Esophagus muscularis mucosa (tissue), 4 donors: ENCODE measurements at regions not wholly inside any gene's neighbourhood (a gene's known extent, or its start where the extent isn't known, plus 50 kb on each side); places are given as distances from the start of the nearest gene placed in this dataset.

ENCODE experiments used
- DNase-seq: peaks from one replicate; pipeline ENCODE4 v3.0.0-alpha.2; 2017; ENCODE audit errors: extremely low spot score
- H3K27ac ChIP-seq, 4 donors: fragments of 200-600 bp; sonication (generic); replicated peaks in 1 of 4; 1 replicate in 3 of 4; 2 replicates in 1 of 4; pipeline ENCODE4 v1.5.1; 2016 to 2019; ENCODE audit warnings: mild to moderate bottlenecking in 1 of 4
- H3K27me3 ChIP-seq, 4 donors: fragments of 200-600 bp; sonication (generic); one replicate each; pipeline versions ENCODE4 v1.5.1 to v1.6.0; 2016 to 2019
- H3K36me3 ChIP-seq, 4 donors: fragments of 200-600 bp; sonication (generic); one replicate each; pipeline ENCODE4 v1.5.1; 2016 to 2019
- H3K4me1 ChIP-seq, 4 donors: fragments of 200-600 bp; sonication (generic); one replicate each; pipeline ENCODE4 v1.5.1; 2016 to 2019
- H3K4me3 ChIP-seq, 4 donors: fragments of 200-600 bp; sonication (generic); 1 replicate in 2 of 4; 2 replicates in 2 of 4; pipeline ENCODE4 v1.5.1; 2016 to 2019; ENCODE audit warnings: mild to moderate bottlenecking in 4 of 4, moderate library complexity in 1 of 4
- H3K9me3 ChIP-seq, 4 donors: fragments of 200-600 bp; sonication (generic); 1 replicate in 3 of 4; 2 replicates in 1 of 4; pipeline ENCODE4 v1.5.1; 2016 to 2019
- EP300 ChIP-seq: sonication (generic); formaldehyde crosslinking; IDR thresholded peaks from one replicate; pipeline ENCODE4 v1.6.1; 2017; ENCODE audit warnings: antibody characterized with exemption
- POLR2A ChIP-seq: fragments of 450-650 bp; IDR thresholded peaks from one replicate; pipeline ENCODE4 v1.6.1; 2017; ENCODE audit warnings: antibody characterized with exemption, moderate library complexity, mild to moderate bottlenecking, low read depth
- POLR2AphosphoS5 ChIP-seq, 2 donors: sonication (generic); formaldehyde crosslinking; IDR thresholded peaks; one replicate each; pipeline ENCODE4 v1.6.1; 2017; ENCODE audit warnings: antibody characterized with exemption in 2 of 2
- WGBS: methylation state at CpG from one replicate; pipeline ENCODE4 v1.1.5; 2018; 5-methylcytosine and 5-hydroxymethylcytosine counted together
- intact Hi-C: fragments of 100-400 bp; cut with DNase I; formaldehyde crosslinking; loops from one replicate; pipeline ENCODE4 v1.15.1; 2023
- TF ChIP-seq, protein P1 (sequence below), 3 experiments: fragments of 200-600 bp in 2 of 3; fragments of 450-650 bp in 1 of 3; sonication (generic) in 2 of 3; IDR thresholded peaks; one replicate each; pipeline ENCODE4 v1.5.1; 2017 to 2019; ENCODE audit warnings: antibody characterized with exemption in 3 of 3, mild to moderate bottlenecking in 2 of 3, moderate library complexity in 1 of 3

DNA sequence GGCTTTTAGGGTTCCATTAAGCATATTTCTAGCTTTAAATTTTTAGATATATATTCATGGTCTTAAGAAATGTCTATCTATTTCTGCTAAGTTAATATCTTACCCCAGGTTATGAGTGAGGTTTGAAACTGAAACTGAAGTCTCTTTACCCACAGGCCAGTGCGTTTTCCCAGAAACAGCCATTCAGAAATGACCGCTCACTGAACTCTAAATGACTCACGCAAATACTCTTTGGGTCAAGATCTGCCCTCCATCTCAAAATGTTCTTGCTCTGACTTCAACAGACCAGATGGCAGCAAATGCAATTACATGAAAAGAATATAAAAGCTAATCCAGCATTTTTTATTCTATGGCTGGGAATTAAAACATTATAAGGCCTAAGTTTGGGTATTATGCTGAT, 315.2 kb downstream of the TDRD15 start:
- 87% methylated on average over 3 of the region's 3 CpGs for WGBS
- no peaks in the 10 kb centered on the region for H3K27me3 ChIP-seq
- H3K27ac ChIP-seq: no peak overlapping the region
- H3K4me1 ChIP-seq: peaks cover 4 to 9% (median 9%) of the 10 kb centered on the region in 4 donors
- no peak for DNase-seq
- no peak for TF ChIP-seq EP300
- TF ChIP-seq POLR2AphosphoS5 (IDR thresholded peaks at IDR 0.05): peak; percentile 16 to 25
- H3K4me3 ChIP-seq: no peak overlapping the region
- no peaks in the 10 kb centered on the region for H3K36me3 ChIP-seq
- intact Hi-C loops: no loop called here
- no peaks in the 10 kb centered on the region for H3K9me3 ChIP-seq

DNA sequence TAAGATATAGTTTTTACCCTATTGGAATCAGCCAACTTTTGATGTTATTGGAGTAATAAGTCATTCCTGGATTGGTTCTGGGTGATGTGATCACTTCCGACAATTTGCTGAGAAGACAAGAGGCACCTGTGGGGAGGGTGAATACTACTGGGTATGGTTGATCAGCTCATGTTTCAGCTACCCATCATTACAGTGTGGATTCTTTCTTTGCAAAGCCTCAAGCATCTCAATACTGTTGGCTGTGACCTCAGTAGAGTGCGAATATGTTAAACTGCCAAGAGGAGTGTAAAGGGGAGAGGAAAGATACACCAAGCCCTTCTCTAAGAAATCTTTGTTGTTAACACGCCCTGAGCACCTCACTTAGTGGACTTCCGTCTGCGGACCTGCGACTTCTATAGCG, 317.7 kb downstream of the TDRD15 start:
- Histone ChIP-seq H3K27me3 (no peaks in the 10 kb centered on the region), H3K27ac (no peak overlapping the region), H3K9me3 (no peaks in the 10 kb centered on the region), H3K4me1 (peaks cover 5 to 14% (median 13%) of the 10 kb centered on the region in 4 donors), H3K36me3 (no peaks in the 10 kb centered on the region), H3K4me3 (no peak overlapping the region)
- no peak for TF ChIP-seq EP300
- TF ChIP-seq POLR2A: no peak
- TF ChIP-seq POLR2AphosphoS5 (IDR thresholded peaks at IDR 0.05): no peak
- TF ChIP-seq, protein P1, sequence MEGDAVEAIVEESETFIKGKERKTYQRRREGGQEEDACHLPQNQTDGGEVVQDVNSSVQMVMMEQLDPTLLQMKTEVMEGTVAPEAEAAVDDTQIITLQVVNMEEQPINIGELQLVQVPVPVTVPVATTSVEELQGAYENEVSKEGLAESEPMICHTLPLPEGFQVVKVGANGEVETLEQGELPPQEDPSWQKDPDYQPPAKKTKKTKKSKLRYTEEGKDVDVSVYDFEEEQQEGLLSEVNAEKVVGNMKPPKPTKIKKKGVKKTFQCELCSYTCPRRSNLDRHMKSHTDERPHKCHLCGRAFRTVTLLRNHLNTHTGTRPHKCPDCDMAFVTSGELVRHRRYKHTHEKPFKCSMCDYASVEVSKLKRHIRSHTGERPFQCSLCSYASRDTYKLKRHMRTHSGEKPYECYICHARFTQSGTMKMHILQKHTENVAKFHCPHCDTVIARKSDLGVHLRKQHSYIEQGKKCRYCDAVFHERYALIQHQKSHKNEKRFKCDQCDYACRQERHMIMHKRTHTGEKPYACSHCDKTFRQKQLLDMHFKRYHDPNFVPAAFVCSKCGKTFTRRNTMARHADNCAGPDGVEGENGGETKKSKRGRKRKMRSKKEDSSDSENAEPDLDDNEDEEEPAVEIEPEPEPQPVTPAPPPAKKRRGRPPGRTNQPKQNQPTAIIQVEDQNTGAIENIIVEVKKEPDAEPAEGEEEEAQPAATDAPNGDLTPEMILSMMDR (IDR thresholded peaks at IDR 0.05): no peak
- WGBS: 90% methylated on average over 7 of the region's 7 CpGs
- intact Hi-C loops: no loop called here
- no peak for DNase-seq

DNA sequence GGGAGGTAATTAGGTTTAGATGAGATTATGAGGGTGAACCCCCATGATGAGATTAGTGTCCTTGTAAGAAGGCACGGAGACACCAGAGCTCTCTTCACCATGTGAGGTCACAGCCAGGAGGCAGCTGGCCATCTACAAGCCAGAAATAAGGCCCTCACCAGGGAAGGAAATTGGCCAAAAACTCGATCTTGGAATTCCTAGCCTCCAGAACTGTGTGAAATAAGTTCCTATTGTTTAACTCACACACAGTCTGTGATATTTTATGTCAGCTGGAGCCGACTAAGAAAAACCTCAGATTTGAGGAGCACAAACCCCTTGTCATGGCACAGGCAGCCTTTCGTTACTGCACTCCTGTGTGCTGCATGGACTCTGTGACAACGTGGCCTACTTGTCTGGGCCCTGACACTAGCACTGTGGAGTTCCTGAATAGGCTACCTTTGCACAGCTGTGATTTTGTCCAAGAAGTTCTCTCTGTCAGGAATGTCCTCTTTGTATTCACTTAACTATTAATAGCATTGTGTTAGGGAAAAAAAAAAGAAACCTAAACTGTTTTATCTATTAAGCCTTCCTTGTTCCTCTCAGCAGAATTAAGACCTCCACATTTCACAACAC, 319.8 kb downstream of the TDRD15 start:
- Histone ChIP-seq H3K27ac (peak overlapping the region; percentile 33 to 63 (median 42)), H3K4me3 (no peak overlapping the region), H3K36me3 (no peaks in the 10 kb centered on the region), H3K9me3 (no peaks in the 10 kb centered on the region), H3K27me3 (no peaks in the 10 kb centered on the region), H3K4me1 (peaks cover 5 to 14% (median 13%) of the 10 kb centered on the region in 4 donors)
- whole genome bisulfite sequencing: 34% methylated on average over 5 of the region's 5 CpGs
- no peak for TF ChIP-seq POLR2AphosphoS5 (IDR thresholded peaks at IDR 0.05)
- no peak for TF ChIP-seq EP300
- TF ChIP-seq, protein P1 (IDR thresholded peaks at IDR 0.05): no peak
- no peak for TF ChIP-seq POLR2A
- intact Hi-C loops: no loop called here
- DNase-seq: no peak

DNA sequence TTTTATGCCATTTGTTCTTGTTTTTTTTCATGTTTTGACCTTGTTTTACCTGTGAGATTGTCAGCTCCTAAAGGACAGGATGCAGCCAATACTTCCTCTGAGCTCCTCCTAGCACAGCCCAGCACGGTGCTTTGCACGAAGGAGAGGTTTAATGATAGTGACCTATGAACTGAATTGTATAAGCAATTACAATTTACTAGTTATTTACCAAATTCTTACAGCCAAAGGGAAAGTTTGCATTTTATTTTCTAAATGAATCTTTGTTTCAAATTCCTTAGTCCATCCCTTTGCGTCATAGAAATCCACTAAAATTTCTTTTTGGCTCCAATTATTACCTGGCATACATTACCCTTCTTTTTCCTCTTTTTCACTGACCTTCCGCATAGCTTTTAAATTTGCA, 326.1 kb downstream of the TDRD15 start:
- Histone ChIP-seq H3K36me3 (no peaks in the 10 kb centered on the region), H3K4me3 (no peak overlapping the region), H3K4me1 (peaks cover 0 to 5% (median 0%) of the 10 kb centered on the region in 4 donors), H3K9me3 (no peaks in the 10 kb centered on the region), H3K27me3 (no peaks in the 10 kb centered on the region), H3K27ac (no peak overlapping the region)
- TF ChIP-seq EP300 (no peak), POLR2AphosphoS5 (IDR thresholded peaks at IDR 0.05) (no peak), POLR2A (no peak)
- TF ChIP-seq, protein P1 (IDR thresholded peaks at IDR 0.05): no peak
- intact Hi-C loops: no loop called here
- 69% methylated on average over 4 of the region's 4 CpGs for WGBS
- no peak for DNase-seq

DNA sequence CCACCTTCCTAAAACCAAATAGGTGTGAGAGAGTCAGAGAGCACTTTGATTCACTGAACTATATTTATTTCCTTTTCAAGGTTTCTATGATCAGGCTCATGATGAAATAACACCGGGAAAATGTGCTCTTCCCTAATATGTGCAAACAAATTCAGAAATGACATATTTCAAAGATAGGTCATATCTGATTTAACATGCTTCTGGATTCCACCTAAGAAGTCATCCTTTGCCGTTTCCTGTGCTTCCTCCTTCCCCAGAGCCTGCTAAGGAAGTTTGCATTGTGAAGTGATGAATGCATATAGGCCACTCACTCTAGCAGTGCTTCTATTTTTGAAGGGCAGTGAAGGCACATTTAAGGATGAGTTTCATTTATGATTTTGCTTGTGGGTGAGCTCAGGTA, 327.6 kb downstream of the TDRD15 start:
- peaks cover 0 to 5% (median 0%) of the 10 kb centered on the region in 4 donors for H3K4me1 ChIP-seq
- no peaks in the 10 kb centered on the region for H3K9me3 ChIP-seq
- H3K27ac ChIP-seq: no peak overlapping the region
- WGBS: 78% methylated on average over 2 of the region's 2 CpGs
- no peak for DNase-seq
- intact Hi-C loops: no loop called here
- no peaks in the 10 kb centered on the region for H3K36me3 ChIP-seq
- no peaks in the 10 kb centered on the region for H3K27me3 ChIP-seq
- TF ChIP-seq, protein P1 (IDR thresholded peaks at IDR 0.05): no peak
- TF ChIP-seq POLR2AphosphoS5 (IDR thresholded peaks at IDR 0.05) (no peak), EP300 (no peak), POLR2A (no peak)
- H3K4me3 ChIP-seq: no peak overlapping the region
